H9 (cell line): ENCODE measurements at regions not wholly inside any gene's neighbourhood (a gene's known extent, or its start where the extent isn't known, plus 50 kb on each side); places are given as distances from the start of the nearest gene placed in this dataset.

Source experiments
- DNase-seq: peaks from one replicate; pipeline ENCODE4 v3.0.0-alpha.2; 2017
- H2AFZ ChIP-seq: one replicate; pipeline ENCODE4 v1.6.1; 2013; ENCODE audit warnings: mild to moderate bottlenecking, low read length, control low read depth, moderate library complexity
- H2AK5ac ChIP-seq: 2 replicates; pipeline ENCODE4 v1.6.1; 2013; ENCODE audit warnings: low read length, control low read depth, mixed read lengths; ENCODE audit not compliant: insufficient read length
- H2BK120ac ChIP-seq: one replicate; pipeline ENCODE4 v1.6.1; 2013; ENCODE audit warnings: low read depth, mild to moderate bottlenecking, low read length, control low read depth, inconsistent platforms; ENCODE audit not compliant: poor library complexity, severe bottlenecking
- H2BK12ac ChIP-seq: 2 replicates; pipeline ENCODE4 v1.6.1; 2013; ENCODE audit warnings: low read length, control low read depth, mixed read lengths, low read depth; ENCODE audit not compliant: insufficient read length
- H2BK15ac ChIP-seq: 2 replicates; pipeline ENCODE4 v1.6.1; 2013; ENCODE audit warnings: low read depth, low read length, control low read depth
- H2BK20ac ChIP-seq: one replicate; pipeline ENCODE4 v1.6.1; 2013; ENCODE audit warnings: low read depth, mild to moderate bottlenecking, low read length, control low read depth, inconsistent platforms; ENCODE audit not compliant: poor library complexity, severe bottlenecking
- H2BK5ac ChIP-seq: 2 replicates; pipeline ENCODE4 v1.6.1; 2013; ENCODE audit warnings: low read length, control low read depth, mixed read lengths; ENCODE audit not compliant: insufficient read length
- H3K14ac ChIP-seq: 2 replicates; pipeline ENCODE4 v1.6.1; 2013; ENCODE audit warnings: low read length, control low read depth; ENCODE audit not compliant: insufficient read depth
- H3K18ac ChIP-seq: 2 replicates; pipeline ENCODE4 v1.6.1; 2013; ENCODE audit warnings: low read depth, mild to moderate bottlenecking, mixed read lengths, low read length, control low read depth; ENCODE audit not compliant: insufficient read length
- H3K23ac ChIP-seq: 2 replicates; pipeline ENCODE4 v1.6.1; 2013; ENCODE audit warnings: low read length, control low read depth, mixed read lengths, low read depth; ENCODE audit not compliant: insufficient read length
- H3K23me2 ChIP-seq: 2 replicates; pipeline ENCODE4 v1.6.1; 2013; ENCODE audit warnings: low read depth, mild to moderate bottlenecking, mixed read lengths, low read length, control low read depth; ENCODE audit not compliant: insufficient read length, poor library complexity, severe bottlenecking
- H3K27ac ChIP-seq: 2 replicates; pipeline ENCODE4 v1.5.1; 2013; ENCODE audit warnings: low read length, control low read depth, mixed read lengths, low read depth; ENCODE audit not compliant: insufficient read length
- H3K27me3 ChIP-seq: 2 replicates; pipeline ENCODE4 v1.6.1; 2013; ENCODE audit warnings: low read length, control low read depth, inconsistent platforms; ENCODE audit not compliant: insufficient read depth
- H3K4ac ChIP-seq: 2 replicates; pipeline ENCODE4 v1.6.1; 2013; ENCODE audit warnings: low read depth, mild to moderate bottlenecking, control low read depth, inconsistent platforms, low read length, moderate library complexity
- H3K4me1 ChIP-seq: 2 replicates; pipeline ENCODE4 v1.6.1; 2013; ENCODE audit warnings: low read length, control low read depth, inconsistent platforms; ENCODE audit not compliant: insufficient read depth
- H3K4me2 ChIP-seq: 2 replicates; pipeline ENCODE4 v1.6.1; 2013; ENCODE audit warnings: low read length, control low read depth, mixed read lengths; ENCODE audit not compliant: insufficient read length, insufficient read depth
- H3K56ac ChIP-seq: 2 replicates; pipeline ENCODE4 v1.6.1; 2013; ENCODE audit warnings: low read depth, mild to moderate bottlenecking, mixed read lengths, low read length, control low read depth; ENCODE audit not compliant: insufficient read length
- H3K79me1 ChIP-seq: 2 replicates; pipeline ENCODE4 v1.6.1; 2013; ENCODE audit warnings: low read depth, mild to moderate bottlenecking, moderate library complexity, low read length, control low read depth, inconsistent platforms; ENCODE audit not compliant: insufficient read depth, poor library complexity, severe bottlenecking
- H3K79me2 ChIP-seq: 2 replicates; pipeline ENCODE4 v1.6.1; 2013; ENCODE audit warnings: low read length, control low read depth, inconsistent platforms; ENCODE audit not compliant: insufficient read depth
- H3K9ac ChIP-seq: 2 replicates; pipeline ENCODE4 v1.6.1; 2013; ENCODE audit warnings: low read length, control low read depth, mixed read lengths; ENCODE audit not compliant: insufficient read length; ENCODE audit errors: extremely low read depth
- H3K9me3 ChIP-seq: one replicate; pipeline ENCODE4 v1.6.1; 2013; ENCODE audit warnings: low read depth, low read length, inconsistent platforms; ENCODE audit not compliant: control insufficient read depth
- H3T11ph ChIP-seq: one replicate; pipeline ENCODE4 v1.6.1; 2013; ENCODE audit warnings: mild to moderate bottlenecking, low read length, control low read depth, inconsistent platforms
- H4K20me1 ChIP-seq: one replicate; pipeline ENCODE4 v1.6.1; 2013; ENCODE audit not compliant: control insufficient read depth, insufficient read length, insufficient read depth
- H4K5ac ChIP-seq: 2 replicates; pipeline ENCODE4 v1.6.1; 2013; ENCODE audit warnings: low read depth, mild to moderate bottlenecking, mixed read lengths, low read length, control low read depth; ENCODE audit not compliant: insufficient read length
- H4K8ac ChIP-seq: replicated peaks from 2 replicates; pipeline ENCODE4 v1.6.1; 2013; ENCODE audit warnings: low read length, control low read depth, mixed read lengths, low read depth; ENCODE audit not compliant: insufficient read length
- H4K91ac ChIP-seq: 2 replicates; pipeline ENCODE4 v1.6.1; 2013; ENCODE audit warnings: low read depth, mild to moderate bottlenecking, moderate library complexity, mixed read lengths, low read length, control low read depth; ENCODE audit not compliant: insufficient read length
- H3K27ac Mint-ChIP-seq, 3 experiments: 2 replicates in 2 of 3; 3 replicates in 1 of 3; pipeline ENCODE4 v1.8.0; 2020 to 2021; ENCODE audit warnings: mixed read lengths in 3 of 3, mild to moderate bottlenecking in 1 of 3, moderate library complexity in 1 of 3
- H3K27me3 Mint-ChIP-seq: 2 replicates; pipeline ENCODE4 v1.8.0; 2021; ENCODE audit warnings: low read depth, mild to moderate bottlenecking, moderate library complexity, mixed read lengths
- H3K36me3 Mint-ChIP-seq, 3 experiments: 2 replicates in 2 of 3; 3 replicates in 1 of 3; pipeline ENCODE4 v1.8.0; 2020 to 2021; ENCODE audit warnings: low read depth in 3 of 3, mixed read lengths in 3 of 3; ENCODE audit not compliant: insufficient read depth in 1 of 3
- H3K4me1 Mint-ChIP-seq, 2 experiments: 2 replicates each; pipeline ENCODE4 v1.8.0; 2020; ENCODE audit warnings: mixed read lengths in 2 of 2
- H3K4me3 Mint-ChIP-seq, 2 experiments: 2 replicates in 1 of 2; 3 replicates in 1 of 2; pipeline ENCODE4 v1.8.0; 2020 to 2021; ENCODE audit warnings: mild to moderate bottlenecking in 2 of 2, mixed read lengths in 2 of 2, moderate library complexity in 1 of 2
- H3K9me3 Mint-ChIP-seq, 2 experiments: 2 replicates in 1 of 2; 3 replicates in 1 of 2; pipeline ENCODE4 v1.8.0; 2020; ENCODE audit warnings: mild to moderate bottlenecking in 2 of 2, mixed read lengths in 2 of 2, moderate library complexity in 1 of 2
- TF ChIP-seq, protein P1 (sequence below): fragments of 200-600 bp; sonication (generic); conservative IDR thresholded peaks from 3 replicates; pipeline ENCODE4 v1.8.0; 2021; ENCODE audit warnings: antibody characterized with exemption, mild to moderate bottlenecking

DNA sequence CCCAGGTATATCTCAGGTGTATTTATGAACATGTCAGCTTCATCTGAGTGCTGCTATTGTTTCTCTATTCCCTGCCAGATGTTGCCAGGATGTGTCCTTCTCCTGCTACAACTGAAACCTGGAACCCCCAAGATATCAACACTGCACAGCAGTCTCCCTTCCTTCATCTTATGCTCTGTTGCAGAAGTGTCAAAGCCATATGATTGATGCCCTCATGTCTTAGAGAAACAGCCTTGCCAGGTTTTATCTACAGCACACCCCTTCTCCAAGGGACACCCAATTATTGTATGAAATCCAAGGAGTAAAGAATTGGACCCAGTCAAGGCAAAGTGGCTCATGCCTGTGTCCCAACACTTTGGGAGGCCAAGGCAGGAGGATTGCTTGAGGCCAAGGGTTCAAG is 60.5 kb upstream of the GHITM start:
- no peak overlapping the region for H3K27ac Mint-ChIP-seq
- no peak overlapping the region for H2BK120ac ChIP-seq
- H3K9me3 Mint-ChIP-seq, result no peaks in the 10 kb centered on the region
- no peaks in the 10 kb centered on the region for H4K20me1 ChIP-seq
- no peaks in the 10 kb centered on the region for H3K79me1 ChIP-seq
- H4K8ac ChIP-seq, result no peak overlapping the region
- no peak overlapping the region for H3K14ac ChIP-seq
- H2BK5ac ChIP-seq, result no peak overlapping the region
- peaks cover 2 to 4% of the 10 kb centered on the region in 2 experiments; a peak in 3 of 4 replicates for H3K4me1 Mint-ChIP-seq
- H2BK15ac ChIP-seq, result no peak overlapping the region
- DNase-seq, result no peak
- H3K36me3 Mint-ChIP-seq, result no peaks in the 10 kb centered on the region
- no peak overlapping the region for H3K23ac ChIP-seq
- H4K91ac ChIP-seq, result no peak overlapping the region
- H3K4me1 ChIP-seq, result no peaks in the 10 kb centered on the region
- H3K27me3 Mint-ChIP-seq, result no peaks in the 10 kb centered on the region
- no peak overlapping the region for H3K56ac ChIP-seq
- H3K23me2 ChIP-seq, result no peaks in the 10 kb centered on the region
- no peaks in the 10 kb centered on the region for H3K79me2 ChIP-seq
- no peak overlapping the region for H4K5ac ChIP-seq
- no peak overlapping the region for H2AFZ ChIP-seq
- H2BK12ac ChIP-seq, result no peak overlapping the region
- no peak overlapping the region for H3K27ac ChIP-seq
- no peak overlapping the region for H3K9ac ChIP-seq
- H3K27me3 ChIP-seq, result no peaks in the 10 kb centered on the region
- H3K4me3 Mint-ChIP-seq, result no peak overlapping the region
- H3T11ph ChIP-seq, result no peak overlapping the region
- H3K18ac ChIP-seq, result no peak overlapping the region
- H3K4ac ChIP-seq, result no peak overlapping the region
- no peak overlapping the region for H2BK20ac ChIP-seq
- H3K9me3 ChIP-seq, result no peaks in the 10 kb centered on the region
- TF ChIP-seq, protein P1, sequence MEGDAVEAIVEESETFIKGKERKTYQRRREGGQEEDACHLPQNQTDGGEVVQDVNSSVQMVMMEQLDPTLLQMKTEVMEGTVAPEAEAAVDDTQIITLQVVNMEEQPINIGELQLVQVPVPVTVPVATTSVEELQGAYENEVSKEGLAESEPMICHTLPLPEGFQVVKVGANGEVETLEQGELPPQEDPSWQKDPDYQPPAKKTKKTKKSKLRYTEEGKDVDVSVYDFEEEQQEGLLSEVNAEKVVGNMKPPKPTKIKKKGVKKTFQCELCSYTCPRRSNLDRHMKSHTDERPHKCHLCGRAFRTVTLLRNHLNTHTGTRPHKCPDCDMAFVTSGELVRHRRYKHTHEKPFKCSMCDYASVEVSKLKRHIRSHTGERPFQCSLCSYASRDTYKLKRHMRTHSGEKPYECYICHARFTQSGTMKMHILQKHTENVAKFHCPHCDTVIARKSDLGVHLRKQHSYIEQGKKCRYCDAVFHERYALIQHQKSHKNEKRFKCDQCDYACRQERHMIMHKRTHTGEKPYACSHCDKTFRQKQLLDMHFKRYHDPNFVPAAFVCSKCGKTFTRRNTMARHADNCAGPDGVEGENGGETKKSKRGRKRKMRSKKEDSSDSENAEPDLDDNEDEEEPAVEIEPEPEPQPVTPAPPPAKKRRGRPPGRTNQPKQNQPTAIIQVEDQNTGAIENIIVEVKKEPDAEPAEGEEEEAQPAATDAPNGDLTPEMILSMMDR, result no peak
- H3K4me2 ChIP-seq, result no peak overlapping the region
- H2AK5ac ChIP-seq, result no peak overlapping the region
